ENCODE measurements at regions not wholly inside any gene's neighbourhood (a gene's known extent, or its start where the extent isn't known, plus 50 kb on each side); places are given as distances from the start of the nearest gene placed in this dataset.

DNA sequence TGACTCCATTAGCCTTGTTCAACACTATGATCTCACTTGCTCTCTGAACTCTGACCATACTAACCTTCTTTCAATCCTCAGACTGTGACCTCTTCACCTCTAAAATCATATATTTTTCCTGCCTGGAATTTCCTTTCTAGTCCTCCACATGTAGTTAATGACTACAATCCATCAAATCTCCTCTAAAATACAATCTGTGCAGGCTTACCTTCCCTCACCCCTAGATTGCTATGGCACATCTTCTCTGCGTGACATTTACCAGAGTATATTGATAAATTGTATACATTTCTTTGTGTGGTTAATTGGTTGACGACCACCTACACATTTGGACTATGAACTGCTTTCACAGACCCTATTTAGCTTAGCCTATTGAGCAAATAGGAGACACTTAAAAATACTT is 1330.2 kb upstream of the TENM4 start:
- Histone ChIP-seq H3K4me3 (replicated peaks; ENCODE audit: low read depth, low read length) (no peak overlapping the region), H3K36me3 (ENCODE audit: control insufficient read depth, insufficient read depth, low read length) (no peaks in the 10 kb centered on the region), H3K27me3 (replicated peaks; ENCODE audit: control insufficient read depth, insufficient read depth, low read length) (no peaks in the 10 kb centered on the region)
- no peak for DNase-seq (ENCODE audit: extremely low read depth, insufficient read length)
- TF ChIP-seq, protein P1, sequence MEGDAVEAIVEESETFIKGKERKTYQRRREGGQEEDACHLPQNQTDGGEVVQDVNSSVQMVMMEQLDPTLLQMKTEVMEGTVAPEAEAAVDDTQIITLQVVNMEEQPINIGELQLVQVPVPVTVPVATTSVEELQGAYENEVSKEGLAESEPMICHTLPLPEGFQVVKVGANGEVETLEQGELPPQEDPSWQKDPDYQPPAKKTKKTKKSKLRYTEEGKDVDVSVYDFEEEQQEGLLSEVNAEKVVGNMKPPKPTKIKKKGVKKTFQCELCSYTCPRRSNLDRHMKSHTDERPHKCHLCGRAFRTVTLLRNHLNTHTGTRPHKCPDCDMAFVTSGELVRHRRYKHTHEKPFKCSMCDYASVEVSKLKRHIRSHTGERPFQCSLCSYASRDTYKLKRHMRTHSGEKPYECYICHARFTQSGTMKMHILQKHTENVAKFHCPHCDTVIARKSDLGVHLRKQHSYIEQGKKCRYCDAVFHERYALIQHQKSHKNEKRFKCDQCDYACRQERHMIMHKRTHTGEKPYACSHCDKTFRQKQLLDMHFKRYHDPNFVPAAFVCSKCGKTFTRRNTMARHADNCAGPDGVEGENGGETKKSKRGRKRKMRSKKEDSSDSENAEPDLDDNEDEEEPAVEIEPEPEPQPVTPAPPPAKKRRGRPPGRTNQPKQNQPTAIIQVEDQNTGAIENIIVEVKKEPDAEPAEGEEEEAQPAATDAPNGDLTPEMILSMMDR (IDR thresholded peaks at IDR 0.05; ENCODE audit: insufficient read depth, low read length, poor library complexity, severe bottlenecking), result no peak

DNA sequence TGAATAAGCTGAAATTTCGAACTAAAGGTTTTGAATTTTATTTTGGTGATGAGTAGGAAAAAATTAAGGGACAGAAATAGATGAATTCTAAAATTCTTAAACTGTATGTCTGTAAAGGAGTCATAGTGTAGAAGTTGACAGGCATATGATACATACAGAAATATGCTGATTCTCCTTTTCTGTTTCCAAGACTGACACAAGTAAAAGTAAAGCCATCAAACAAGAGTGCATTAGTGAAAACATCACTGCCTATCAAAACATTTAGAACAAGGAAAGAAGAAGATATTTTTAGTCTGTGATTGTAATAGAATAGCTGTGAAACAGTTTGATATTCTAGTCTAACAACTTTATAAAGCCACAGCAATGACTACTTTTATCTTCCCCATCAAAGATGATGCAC is 1318.0 kb upstream of the TENM4 start:
- no peaks in the 10 kb centered on the region for H3K36me3 ChIP-seq (ENCODE audit: control insufficient read depth, insufficient read depth, low read length)
- TF ChIP-seq, protein P1 (IDR thresholded peaks at IDR 0.05; ENCODE audit: insufficient read depth, low read length, poor library complexity, severe bottlenecking), result no peak
- H3K4me3 ChIP-seq (replicated peaks; ENCODE audit: low read depth, low read length), result no peak overlapping the region
- DNase-seq (ENCODE audit: extremely low read depth, insufficient read length), result no peak
- no peaks in the 10 kb centered on the region for H3K27me3 ChIP-seq (replicated peaks; ENCODE audit: control insufficient read depth, insufficient read depth, low read length)

DNA sequence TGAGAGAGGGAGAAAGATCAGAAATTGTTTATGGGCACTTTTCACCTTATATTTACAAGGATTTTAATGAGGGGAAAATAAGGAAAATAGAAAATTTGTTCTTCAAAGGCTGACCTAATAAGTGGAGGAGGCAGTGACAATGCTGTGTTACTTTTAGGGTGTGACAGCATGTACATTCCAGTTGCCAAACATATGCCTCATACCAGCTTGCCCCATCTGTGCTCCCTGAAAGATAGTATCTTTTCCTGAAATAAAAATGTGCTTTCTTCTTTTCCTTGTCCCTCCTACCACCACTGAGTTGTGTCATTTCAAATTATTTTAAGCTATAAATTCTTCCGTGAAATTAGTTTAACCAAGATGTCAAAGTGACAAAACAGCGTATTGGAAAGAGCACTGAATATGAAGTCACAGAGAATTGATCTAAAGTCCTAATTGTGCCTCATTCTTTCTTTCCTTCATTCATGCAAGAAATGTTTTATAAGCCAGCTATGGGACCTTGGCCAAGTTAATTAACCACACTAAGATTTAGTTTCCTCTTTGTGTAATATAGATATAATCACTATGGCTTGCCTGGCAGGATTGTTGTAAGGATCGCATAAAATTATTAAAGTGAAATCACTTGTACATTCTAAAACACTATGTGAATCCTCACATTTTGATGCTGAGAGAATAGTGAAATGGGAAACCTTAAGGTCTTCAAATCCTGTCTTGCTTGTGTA is 1307.5 kb upstream of the TENM4 start:
- TF ChIP-seq, protein P1 (IDR thresholded peaks at IDR 0.05; ENCODE audit: insufficient read depth, low read length, poor library complexity, severe bottlenecking), result no peak
- DNase-seq (ENCODE audit: extremely low read depth, insufficient read length), result no peak
- Histone ChIP-seq H3K36me3 (ENCODE audit: control insufficient read depth, insufficient read depth, low read length) (no peaks in the 10 kb centered on the region), H3K4me3 (replicated peaks; ENCODE audit: low read depth, low read length) (no peak overlapping the region), H3K27me3 (replicated peaks; ENCODE audit: control insufficient read depth, insufficient read depth, low read length) (no peaks in the 10 kb centered on the region; the same call in 1 of the 2 replicates)

DNA sequence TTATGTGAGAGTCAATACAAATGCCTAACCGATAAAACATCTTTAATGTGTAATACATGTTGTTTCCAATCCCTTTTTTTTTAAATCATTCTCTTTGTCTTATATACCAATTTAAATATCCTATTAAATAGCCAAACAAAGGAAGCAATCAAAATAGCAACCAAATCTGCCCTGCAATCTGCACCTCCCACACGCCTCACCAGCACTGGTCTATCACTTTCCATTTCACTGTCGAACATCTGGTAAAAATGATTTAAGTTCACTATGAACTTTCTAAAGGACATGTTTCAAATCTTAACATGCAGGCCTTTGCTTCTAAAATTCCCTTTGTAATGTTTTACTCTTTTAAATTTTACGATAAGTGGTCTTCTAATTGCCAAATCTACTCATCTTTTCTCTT is 1305.5 kb upstream of the TENM4 start:
- no peak overlapping the region for H3K4me3 ChIP-seq (replicated peaks; ENCODE audit: low read depth, low read length)
- no peak for DNase-seq (ENCODE audit: extremely low read depth, insufficient read length)
- no peaks in the 10 kb centered on the region for H3K36me3 ChIP-seq (ENCODE audit: control insufficient read depth, insufficient read depth, low read length)
- TF ChIP-seq, protein P1 (IDR thresholded peaks at IDR 0.05; ENCODE audit: insufficient read depth, low read length, poor library complexity, severe bottlenecking), result no peak
- no peaks in the 10 kb centered on the region for H3K27me3 ChIP-seq (replicated peaks; ENCODE audit: control insufficient read depth, insufficient read depth, low read length)

DNA sequence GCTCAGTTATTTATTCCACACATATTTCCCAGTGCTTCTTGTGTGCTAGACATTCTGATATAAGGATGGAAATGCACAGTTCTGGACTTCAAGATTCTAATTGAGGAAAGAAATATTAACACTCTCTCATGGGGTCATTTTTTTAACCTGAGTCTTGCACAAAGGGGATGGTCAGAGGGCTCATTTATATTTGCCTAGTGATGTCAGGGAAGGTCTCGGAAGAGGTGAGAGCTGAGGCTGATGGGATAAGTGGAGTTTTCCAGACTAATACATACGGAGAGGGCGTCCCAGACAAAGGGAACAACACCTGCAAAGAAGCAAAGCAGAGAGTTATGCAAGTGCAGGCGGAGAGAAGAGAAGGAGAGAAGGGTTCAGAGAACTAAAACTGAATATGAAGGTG is 1304.6 kb upstream of the TENM4 start:
- TF ChIP-seq, protein P1 (IDR thresholded peaks at IDR 0.05; ENCODE audit: insufficient read depth, low read length, poor library complexity, severe bottlenecking), result no peak
- H3K27me3 ChIP-seq (replicated peaks; ENCODE audit: control insufficient read depth, insufficient read depth, low read length), result no peaks in the 10 kb centered on the region
- H3K4me3 ChIP-seq (replicated peaks; ENCODE audit: low read depth, low read length), result no peak overlapping the region
- DNase-seq (ENCODE audit: extremely low read depth, insufficient read length), result no peak
- no peaks in the 10 kb centered on the region for H3K36me3 ChIP-seq (ENCODE audit: control insufficient read depth, insufficient read depth, low read length)

DNA sequence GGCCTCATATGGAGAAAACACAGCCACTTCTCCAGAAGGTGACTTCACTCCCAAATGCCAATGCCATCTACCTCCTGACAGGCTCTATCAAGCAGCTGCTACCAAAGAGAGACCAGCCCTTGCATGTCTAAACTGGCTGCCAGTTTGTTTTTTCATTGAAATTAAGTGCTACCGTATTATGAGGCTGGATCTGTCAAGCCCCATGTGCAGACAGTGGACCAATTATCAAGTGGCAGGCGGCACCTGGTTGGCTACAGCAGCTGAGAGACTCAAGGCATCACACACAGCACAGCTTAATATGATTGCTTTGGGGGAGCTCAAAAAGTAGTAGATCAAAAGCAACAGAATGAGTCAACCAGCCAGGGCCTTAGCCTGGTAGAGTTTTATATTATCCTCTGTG is 1293.0 kb upstream of the TENM4 start:
- Histone ChIP-seq H3K36me3 (ENCODE audit: control insufficient read depth, insufficient read depth, low read length) (no peaks in the 10 kb centered on the region), H3K4me3 (replicated peaks; ENCODE audit: low read depth, low read length) (no peak overlapping the region), H3K27me3 (replicated peaks; ENCODE audit: control insufficient read depth, insufficient read depth, low read length) (no peaks in the 10 kb centered on the region)
- no peak for DNase-seq (ENCODE audit: extremely low read depth, insufficient read length)
- TF ChIP-seq, protein P1 (IDR thresholded peaks at IDR 0.05; ENCODE audit: insufficient read depth, low read length, poor library complexity, severe bottlenecking), result no peak

All from GM06990 (cell line).